ENCODE measurements at regions not wholly inside any gene's neighbourhood (a gene's known extent, or its start where the extent isn't known, plus 50 kb on each side); places are given as distances from the start of the nearest gene placed in this dataset.

DNA sequence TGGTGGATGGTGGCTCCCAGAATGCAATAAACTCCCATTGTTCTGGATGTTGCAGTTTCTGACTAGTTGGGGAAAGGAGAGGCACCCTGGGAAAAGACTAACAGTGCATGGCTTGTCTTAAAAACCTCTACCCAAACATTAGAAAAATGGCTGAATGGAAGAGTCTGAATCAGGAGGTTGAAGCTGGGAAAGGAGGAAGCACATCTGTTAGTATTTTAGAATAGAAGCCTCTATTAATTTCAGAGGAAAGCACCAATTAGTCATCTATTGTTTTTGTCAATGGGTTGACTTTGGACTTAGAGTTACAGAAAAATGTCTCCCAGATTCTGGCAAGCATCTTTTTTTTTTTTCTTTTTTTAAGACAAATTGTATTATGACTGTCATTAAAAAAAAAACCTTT is 56.1 kb upstream of the ELMO1 start:
- DNase-seq = peak in 2 of 51 donors; percentile 32 to 48

DNA sequence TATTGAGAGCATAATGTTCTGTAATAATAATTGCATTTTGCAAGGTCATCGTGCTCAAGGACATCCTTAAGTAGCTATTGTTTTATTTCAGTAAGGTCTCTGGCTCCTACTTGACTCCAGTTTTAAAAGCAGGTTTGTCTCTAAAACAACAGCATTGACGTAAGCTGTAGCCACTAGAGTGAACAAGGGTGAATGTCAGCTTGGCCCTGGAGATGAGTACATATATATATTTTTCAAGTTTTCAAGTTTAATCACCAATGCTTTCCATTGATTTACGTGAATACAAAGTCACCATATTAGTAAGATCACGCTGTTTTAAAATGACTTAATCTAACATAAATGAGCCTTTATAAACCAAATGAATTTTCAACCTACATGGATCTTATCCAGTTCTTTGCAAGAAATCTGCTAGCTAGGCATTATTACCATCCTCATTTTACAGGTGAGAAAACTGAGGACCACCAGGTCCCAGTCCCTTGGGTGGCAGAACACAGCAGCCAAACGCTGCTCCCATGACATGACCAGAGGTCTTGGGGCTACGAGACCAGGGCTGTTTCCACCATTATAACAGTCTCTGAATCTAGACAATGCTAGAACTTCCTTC is 57.2 kb upstream of the ELMO1 start:
- no peak for DNase-seq

DNA sequence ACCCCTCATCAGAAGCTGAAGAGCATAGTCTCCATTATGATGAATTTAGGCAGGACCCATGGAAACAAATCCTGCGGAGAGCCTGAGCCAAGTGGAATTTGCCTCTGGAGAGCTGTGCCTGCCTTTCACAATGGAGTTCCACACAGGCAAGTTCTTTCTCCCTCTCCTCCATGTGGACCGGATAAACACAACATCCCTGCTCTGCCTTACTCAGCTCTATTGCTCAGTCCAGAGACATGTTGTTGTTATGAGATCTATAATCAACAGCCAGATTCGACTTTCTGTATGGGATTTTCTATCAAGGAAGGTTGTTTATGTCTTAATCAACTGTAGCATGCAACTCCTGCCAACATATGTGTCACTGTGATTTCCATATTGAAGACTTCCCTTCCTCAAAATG is 59.5 kb upstream of the ELMO1 start:
- no peak for DNase-seq

DNA sequence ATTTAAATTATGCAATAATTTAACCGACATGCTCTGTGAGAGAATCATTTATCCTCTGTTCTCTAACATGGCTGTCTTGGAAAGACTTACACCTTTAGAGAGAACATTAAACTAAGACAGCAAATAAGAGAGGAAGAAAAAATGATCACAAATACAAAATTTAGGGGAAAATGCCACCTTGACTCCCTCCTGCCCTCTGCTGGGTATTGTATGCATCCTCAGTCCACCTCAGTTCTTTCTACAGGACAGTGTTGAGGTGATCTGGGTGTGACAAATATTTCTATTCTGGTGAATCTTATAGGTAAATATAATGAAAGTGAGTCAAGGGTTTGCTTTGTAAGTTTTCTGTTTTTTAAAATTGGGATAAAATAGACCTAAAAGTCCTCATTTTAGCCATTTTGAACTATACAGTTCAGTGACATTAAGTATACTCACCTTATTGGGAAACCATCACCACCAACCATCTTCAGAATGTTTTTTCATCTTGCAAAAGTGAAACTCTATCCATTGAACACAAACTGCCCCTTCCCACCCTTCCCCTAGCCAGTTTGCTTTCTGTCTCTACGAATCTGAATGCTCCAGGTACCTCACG is 61.5 kb upstream of the ELMO1 start:
- peak in 3 of 51 donors; percentile 9 to 37 (median 18) for DNase-seq

DNA sequence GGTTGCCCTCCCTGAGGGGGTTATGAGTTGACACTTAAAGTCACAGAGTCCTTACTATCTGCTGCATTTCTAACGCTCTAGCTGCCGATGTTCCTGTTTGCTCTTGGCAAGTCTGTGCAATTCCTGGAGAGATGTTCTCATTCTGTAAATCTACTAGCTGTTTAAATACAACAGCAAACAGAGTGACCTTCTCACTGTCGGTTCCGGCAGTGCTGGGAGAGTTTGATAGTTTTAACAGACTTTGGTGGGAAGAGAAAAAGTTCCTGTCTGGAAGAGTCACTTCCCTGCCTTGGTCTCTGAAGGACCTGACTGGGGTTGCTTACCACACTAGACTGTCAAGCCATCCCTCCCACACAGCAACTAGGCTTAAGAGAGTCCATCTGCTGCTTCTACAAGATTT is 63.3 kb upstream of the ELMO1 start:
- no peak for DNase-seq

DNA sequence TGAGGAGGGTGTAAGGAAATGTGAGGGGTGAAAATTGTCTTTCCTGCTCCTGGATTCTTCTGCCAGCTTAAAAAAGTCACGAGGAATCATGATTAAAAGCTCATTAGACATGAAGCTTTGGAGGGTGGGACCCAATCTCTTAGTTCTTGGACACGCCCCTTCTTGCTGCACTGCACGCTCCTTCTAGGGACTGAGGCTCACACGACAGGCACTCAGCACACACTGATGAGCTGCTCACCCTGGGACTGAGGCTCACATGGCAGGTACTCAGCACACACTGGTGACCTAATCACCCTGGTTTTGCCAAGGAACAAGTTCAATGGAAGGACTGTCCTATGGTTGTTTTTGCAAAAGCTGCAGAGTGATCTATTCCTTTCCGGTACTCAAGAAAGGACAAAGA is 65.8 kb upstream of the ELMO1 start:
- DNase-seq = no peak

DNA sequence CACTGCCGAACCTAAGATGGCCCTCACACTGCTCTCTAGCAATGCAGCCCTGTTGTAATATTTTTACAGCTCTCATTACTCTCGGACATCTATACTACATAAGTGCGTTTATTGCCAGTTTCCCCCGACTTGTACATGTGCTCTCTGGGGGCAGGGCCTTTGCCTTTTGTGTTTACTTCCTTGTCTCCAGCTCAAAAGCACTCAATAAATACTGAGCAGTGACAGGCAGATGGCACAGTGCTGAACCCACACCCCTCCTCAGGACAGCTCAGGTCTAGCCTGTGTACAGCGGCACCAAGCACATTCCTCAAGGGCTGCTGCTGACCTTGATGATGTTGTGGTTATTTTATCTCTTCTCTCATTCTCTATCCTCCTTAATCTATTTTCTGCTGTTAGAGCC is 68.0 kb upstream of the ELMO1 start:
- DNase-seq = no peak

DNA sequence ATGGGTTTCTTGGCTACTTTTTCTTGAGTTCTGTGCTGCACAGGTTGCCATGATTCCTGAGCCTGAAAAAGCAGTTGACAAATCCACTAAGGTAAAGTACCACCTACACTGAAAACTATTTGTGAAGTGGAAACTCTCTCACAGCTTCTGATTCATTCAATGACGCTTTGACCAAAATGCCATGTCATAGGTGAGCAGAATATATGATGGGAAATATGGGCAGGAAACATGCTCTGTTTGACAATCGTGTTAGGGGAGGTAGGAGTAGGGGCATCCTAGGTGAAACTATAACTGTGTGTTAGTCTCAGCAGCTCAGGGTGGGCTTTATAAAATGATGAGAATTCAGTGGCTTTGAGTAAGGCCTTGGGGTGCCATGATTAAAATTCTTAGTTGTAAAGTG is 69.6 kb upstream of the ELMO1 start:
- DNase-seq = no peak

DNA sequence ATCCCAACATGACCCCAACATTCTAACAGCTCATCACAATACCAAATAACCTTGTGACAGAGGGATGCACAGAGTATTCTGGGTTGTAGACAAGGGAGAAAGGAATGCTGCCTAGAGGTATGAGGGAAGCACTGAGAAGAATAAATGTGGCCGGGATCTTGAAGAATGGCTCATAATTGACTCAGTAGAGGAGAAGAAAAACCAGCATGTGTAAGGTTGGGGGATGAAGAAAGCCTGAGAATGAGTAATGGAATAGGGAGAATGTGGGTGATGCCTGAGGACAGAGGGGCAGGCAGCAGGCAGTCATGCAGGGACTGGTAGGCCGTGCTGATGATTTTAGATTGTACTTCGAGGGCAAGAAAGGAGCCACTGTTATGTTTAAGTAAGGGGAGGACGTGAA is 75.4 kb upstream of the ELMO1 start:
- no peak for DNase-seq

DNA sequence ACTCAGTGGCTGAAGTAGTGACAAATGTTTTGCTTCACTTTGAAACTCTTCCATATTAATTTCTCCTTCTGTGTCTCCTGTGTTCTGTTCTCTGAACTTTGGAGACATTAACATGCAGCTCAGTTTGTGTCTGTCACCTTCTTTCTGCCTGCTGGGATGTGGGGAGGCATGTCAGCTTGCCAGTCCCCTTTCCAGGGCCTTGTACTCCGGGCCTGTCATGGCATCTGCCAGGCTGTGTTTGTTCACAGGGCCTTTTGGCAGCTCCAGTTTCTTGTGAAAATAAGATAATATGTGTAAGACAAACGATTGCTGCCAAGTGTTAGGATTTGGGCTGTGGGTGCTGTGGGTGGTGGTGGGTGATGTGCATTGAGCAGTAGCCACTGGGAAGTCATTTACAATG is 76.1 kb upstream of the ELMO1 start:
- peak in 1 of 51 donors; percentile 9 for DNase-seq

DNA sequence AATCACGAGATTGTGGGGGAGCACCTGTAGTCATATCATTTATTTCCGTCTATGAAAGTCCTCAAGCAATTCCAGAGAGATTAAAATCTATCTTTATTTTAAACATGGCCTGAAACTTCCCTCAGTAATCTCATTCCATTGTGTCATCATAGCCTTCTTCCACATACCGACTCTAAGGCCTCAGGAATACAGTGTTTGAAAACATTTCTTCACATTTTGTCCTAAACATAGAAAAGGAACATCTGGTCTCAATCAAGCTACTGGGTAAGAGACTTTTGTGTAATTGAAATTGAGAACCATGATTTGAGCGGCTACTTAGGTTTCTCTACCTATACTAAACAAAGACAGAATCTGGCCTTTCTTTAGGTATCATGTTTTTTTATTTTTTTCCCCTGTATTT is 78.0 kb upstream of the ELMO1 start:
- DNase-seq = no peak

DNA sequence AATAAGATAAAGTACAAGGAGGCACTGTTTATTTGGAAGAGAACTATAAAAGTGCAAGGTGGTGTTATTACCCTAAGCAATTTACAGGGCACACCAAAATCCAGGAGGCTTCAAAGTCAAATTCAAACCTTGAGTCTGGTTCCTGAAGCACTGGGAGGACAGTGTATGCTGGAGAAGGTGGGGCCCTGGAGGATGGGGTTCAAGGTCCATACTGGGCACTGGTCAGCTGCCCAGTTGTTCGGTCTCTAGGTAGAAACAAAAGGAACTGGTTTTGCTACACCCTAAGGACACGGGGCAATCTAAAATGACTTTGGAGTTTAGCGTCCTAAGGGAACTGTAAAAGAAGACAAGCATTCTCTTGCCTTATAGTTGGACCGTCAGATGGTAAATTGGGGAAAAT is 78.4 kb upstream of the ELMO1 start:
- no peak for DNase-seq

DNA sequence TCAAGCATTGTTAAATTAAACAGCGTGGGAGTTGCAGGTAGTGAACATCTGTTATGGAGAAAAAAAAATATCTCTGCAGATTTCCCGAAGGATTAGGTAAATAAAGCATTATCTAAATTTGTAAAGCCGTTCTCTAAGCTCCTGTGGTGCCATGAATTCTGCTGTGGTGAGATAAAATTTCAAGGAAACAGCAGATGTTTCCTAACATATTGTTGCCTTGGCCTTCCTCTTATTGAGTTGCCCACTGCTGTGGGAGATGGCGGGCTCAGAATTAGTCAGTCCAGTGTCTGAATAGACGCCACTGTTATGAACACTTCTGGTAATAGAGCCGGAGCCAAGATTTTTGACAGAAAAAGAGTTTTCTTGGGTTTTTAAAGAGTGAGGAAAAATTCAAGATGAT is 82.6 kb upstream of the ELMO1 start:
- DNase-seq = no peak

DNA sequence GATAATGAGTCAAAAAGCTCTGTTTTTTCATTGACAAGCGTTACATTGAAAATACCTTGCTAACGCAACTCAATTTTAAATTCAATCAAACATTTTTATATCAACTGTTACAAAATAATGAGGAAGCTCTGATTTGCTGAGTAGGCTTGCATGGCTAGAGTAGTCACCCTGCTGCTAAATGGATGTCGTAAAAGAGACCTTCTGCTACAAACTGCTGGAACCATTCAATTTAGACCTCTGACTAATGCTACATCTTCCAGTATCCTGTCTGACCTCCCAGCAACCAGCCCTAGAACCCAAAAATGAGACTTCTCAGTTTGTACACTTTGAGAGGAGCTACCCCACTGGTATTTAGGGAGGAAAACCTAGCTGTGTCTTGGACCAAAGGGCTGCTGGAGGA is 84.0 kb upstream of the ELMO1 start:
- no peak for DNase-seq

DNA sequence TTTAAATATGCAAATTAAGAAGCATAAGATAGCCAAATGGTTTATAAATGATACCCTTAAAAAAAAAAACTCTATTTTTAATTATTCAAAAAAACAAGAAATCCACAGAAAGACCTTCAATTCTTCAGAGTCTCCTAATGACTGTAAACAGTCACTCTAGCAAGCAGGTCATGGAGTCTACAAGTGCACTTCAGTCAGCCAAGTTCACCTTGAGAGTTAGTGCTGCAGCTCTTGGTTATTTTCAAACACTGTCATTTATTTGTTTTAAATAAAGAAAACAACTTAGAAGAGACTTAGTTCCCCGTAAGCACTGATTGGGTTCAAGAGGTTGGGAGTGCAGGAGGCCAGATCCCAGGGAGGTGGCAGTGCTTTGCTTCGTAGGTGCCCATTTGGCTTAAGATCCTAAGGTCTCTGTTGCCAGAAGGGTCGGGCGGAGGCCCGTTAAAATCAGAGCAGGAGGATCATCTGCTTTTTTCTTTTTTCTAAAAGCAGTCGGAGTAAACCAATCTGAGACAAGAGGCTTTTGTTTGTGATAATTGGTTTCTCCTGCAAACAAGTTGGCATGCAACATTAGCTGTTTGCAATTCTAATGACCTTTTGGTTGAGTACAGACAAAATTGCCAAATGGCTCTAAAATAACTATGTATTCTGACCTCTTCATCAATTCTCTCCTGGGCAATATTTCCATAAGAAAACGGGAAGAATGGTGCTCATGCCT is 86.4 kb upstream of the ELMO1 start:
- DNase-seq = peak in 4 of 51 donors; percentile 3 to 36 (median 20)

DNA sequence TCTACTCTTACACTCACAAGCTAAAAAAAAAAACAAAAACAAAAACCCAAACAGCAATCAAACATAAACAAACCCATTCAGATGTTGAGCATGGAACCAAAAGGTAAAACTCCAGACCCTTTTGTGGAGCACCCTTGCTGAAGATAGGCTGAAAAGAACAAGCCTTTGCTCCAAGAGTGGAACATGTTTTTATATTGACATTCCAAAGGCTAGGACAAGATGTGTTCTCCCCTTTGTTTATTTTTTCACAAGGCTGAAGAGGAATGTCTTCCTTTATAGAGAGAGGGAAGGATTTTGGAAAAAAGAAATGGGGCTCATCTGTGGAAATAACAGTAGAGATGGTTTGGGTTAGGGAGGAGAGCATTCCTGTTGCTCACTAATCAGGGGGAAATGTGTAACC is 87.2 kb upstream of the ELMO1 start:
- no peak for DNase-seq

DNA sequence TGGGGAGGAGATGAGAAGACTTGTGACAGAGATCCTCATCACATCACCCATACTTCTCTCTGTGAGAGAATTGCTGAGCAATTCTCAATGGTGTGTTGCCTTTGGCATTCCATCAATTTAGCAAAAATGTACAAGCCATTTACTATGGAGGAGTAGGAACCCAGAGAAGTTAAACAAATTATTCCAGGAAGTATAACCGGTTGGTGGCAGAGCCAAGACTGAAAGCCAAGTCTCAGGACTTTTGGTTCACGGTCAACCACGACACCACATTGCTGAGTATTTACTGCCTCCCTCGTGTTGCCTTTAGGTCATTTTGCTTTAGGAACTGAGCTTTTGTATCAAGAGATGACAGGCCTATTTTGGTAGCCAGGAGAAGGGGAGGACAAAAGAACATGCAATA is 88.0 kb upstream of the ELMO1 start:
- no peak for DNase-seq

DNA sequence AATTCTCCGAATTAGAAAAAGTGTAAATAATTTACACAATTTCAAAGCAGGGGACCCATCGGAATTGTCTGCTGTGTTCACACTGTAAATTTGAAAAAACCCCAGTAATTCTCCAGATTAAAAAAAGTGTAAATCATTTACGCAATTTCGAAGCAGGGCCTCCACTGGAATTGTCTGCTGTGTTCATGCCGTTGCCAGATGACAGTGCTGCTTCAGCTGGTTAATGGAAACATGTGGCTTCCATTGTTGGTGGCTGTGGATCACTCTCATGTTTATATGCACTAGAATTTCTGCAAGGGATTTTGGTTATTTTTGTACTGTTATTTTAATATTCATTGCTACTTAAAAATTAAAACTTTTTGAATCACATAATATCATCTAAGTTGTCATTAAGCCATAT is 88.8 kb upstream of the ELMO1 start:
- no peak for DNase-seq

DNA sequence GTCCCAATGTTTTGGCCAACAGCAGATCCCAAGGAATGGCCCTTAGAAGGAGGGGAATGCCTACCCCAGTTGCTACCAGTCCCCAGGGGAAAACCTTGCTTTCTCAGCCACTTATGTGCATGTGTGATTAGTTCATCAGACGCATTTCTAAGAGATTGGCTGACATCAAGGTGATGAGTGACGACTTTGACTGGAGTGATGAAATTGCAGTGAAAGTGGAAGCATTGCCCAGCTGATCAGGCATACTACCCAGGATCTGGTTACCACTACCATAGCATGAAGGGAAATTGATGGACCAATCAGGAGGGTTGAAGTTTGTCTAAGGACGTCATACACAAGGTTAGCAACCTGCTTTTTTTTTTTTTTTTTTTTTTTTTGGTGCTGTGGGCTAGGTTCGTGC is 90.3 kb upstream of the ELMO1 start:
- DNase-seq = no peak

DNA sequence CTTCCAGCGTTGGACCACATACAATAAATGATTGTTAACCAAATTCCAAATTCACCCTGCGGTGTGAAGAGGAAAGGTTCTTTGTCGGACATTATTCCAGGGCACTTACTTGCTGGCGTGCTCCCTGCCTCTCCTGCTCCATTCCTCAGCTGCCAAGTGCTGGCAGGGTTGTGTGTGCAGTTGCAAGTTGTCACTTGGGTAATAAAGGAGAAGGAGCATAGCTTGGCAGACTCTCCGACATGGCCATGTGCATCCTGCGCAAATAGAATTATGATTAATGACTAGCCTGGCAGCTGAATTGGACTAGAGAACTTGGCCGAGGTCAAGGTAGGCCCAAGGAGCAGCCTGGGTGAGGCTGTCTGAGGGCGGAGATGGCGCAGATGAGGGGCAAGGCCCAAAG is 92.3 kb upstream of the ELMO1 start:
- peak in 16 of 51 donors; percentile 4 to 51 (median 22) for DNase-seq

DNA sequence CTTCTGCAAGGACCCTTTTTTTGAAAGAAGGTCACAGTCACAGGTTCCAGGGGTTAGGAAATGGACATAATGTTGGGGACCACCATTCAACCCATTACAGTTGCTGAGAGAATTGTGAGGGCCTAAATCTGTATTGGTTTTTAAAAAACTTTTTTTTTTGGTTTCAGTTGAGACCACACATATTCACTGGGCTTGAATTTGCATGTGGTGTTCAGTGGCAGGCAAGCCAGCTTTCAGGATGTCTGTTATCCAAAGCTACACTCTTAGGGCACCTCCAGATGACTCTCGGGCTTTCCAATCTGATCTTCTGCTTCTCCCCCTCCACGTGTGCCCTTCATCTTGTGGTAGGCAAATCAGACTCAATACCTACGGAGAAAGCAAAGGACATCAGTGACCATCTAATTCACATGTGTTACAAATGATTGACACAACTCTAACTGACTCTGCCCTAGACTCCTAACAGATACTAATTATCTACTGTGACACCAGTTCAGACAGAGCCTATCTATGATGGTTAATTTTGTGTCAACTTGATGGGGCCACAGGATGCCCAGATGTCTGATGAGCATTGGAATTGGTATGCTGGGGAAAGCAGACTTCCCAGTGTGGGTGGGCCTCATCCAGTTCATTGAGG is 93.3 kb upstream of the ELMO1 start:
- DNase-seq = no peak

DNA sequence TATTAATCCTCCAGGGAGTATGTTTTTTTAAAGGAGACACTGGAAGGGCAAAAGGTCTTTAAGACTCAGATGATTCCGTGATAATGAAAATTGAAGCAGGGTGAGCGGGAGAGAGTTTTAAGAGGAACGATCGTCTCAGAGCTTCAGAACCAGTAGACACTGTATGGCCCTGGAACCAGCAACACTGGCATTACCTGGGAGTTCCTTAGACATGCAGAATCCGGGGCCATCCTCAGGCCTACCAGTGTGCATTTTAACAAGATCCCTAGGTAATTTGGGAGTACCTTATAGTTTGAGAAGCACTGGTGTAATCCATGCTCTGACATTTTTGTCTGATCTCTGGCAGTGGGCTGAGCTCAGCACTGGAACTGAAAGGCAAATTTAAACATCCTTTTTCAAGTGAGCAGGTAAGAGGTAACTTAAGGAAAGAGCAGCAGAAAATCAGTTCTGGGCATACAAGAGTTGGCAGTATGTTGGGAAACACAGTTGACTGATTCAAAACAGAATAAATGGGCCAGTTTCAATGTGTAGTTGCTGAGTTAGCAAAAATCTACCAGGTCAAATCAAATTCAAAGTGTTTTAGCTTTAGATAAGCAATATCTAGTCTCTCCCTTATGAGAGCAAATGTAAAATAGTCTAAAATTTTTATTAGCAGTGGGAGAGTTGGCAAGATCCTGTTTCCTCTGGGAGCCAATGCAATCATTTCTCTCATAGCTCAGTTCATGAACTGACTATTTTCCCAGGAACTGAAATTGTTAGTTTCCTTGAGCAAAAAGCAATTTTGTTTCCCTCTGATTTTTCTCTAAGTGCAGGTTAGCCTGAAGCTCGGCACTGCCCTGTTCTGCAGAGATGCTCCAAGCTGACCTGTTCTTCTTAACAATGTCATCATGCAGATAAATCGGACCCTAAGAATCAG is 97.2 kb upstream of the ELMO1 start:
- DNase-seq = no peak
